A673 (cell line): ENCODE measurements at regions not wholly inside any gene's neighbourhood (a gene's known extent, or its start where the extent isn't known, plus 50 kb on each side); places are given as distances from the start of the nearest gene placed in this dataset.

Source experiments
- CTCF ChIP-seq: fragments of 300-800, 200-600 bp; sonication (generic); conservative IDR thresholded peaks from 2 replicates; pipeline ENCODE4 v1.5.1; 2017; ENCODE audit warnings: low read depth, mild to moderate bottlenecking, antibody characterized with exemption, low read length, moderate library complexity, mixed read lengths
- EZH2 ChIP-seq: fragments of 200-600 bp; sonication (generic); IDR thresholded peaks from 2 replicates; pipeline ENCODE4 v1.6.1; 2017; ENCODE audit warnings: borderline replicate concordance, low read depth, mild to moderate bottlenecking, mixed read lengths, antibody characterized with exemption, low read length; ENCODE audit not compliant: poor library complexity, severe bottlenecking

- TF ChIP-seq CTCF = no peak
- no peak for TF ChIP-seq EZH2
Observed at GRCh38 chr10:83195021-83195420, 944.3 kb upstream of the GHITM start.
